IMR-90 (cell line): ENCODE measurements at regions not wholly inside any gene's neighbourhood (a gene's known extent, or its start where the extent isn't known, plus 50 kb on each side); places are given as distances from the start of the nearest gene placed in this dataset.

Source experiments
- ATAC-seq: fragments of 200-7000 bp; cut with Tn5 transposase; 2 replicates; pipeline ENCODE4 v1.9.1; 2020; ENCODE audit warnings: low read depth, mild to moderate bottlenecking, moderate library complexity
- BruUV-seq: library from RNA; stranded (reverse); fragments of 400-500 nt; replicated peaks from 2 replicates; lab custom pipeline; 2021; lab: Mats Ljungman, UMichigan
- CTCF ChIA-PET: fragments of 300-600 bp; formaldehyde crosslinking; extraction: SDS; loops from one replicate; lab custom pipeline; 2021; ENCODE audit warnings: antibody characterized with exemption; lab: Yijun Ruan, JAX
- POLR2A ChIA-PET: fragments of 300-600 bp; sonication (Branson Sonifier 250); formaldehyde crosslinking; loops from one replicate; lab custom pipeline; 2022; ENCODE audit warnings: antibody characterized with exemption; ENCODE audit not compliant: unreplicated experiment; lab: Charles Lee
- DNase-seq: peaks from one replicate; pipeline ENCODE4 v3.0.0; 2013
- H2AFZ ChIP-seq: replicated peaks from 2 replicates; pipeline ENCODE3; 2013; ENCODE audit warnings: low read length, mild to moderate bottlenecking; ENCODE audit not compliant: poor library complexity
- H2AK5ac ChIP-seq: 2 replicates; pipeline ENCODE4 v1.6.1; 2013; ENCODE audit warnings: low read depth, low read length, inconsistent platforms
- H2AK9ac ChIP-seq: replicated peaks from 2 replicates; pipeline ENCODE3; 2013; ENCODE audit warnings: mild to moderate bottlenecking, low read depth, low read length, moderate library complexity; ENCODE audit not compliant: poor library complexity
- H2BK120ac ChIP-seq: 2 replicates; pipeline ENCODE4 v1.6.1; 2013; ENCODE audit warnings: low read depth, low read length, inconsistent platforms
- H2BK15ac ChIP-seq: 3 replicates; pipeline ENCODE4 v1.6.1; 2013; ENCODE audit warnings: low read depth, low read length, inconsistent platforms
- H2BK20ac ChIP-seq: 2 replicates; pipeline ENCODE4 v1.6.1; 2013; ENCODE audit warnings: low read depth, mild to moderate bottlenecking, inconsistent platforms, low read length, moderate library complexity
- H2BK5ac ChIP-seq: 2 replicates; pipeline ENCODE4 v1.6.1; 2013; ENCODE audit warnings: mild to moderate bottlenecking, low read depth, low read length, inconsistent platforms; ENCODE audit not compliant: poor library complexity, severe bottlenecking
- H3K14ac ChIP-seq: replicated peaks from 2 replicates; pipeline ENCODE4 v1.6.1; 2013; ENCODE audit warnings: low read depth, low read length, inconsistent platforms
- H3K18ac ChIP-seq: 2 replicates; pipeline ENCODE4 v1.6.1; 2013; ENCODE audit warnings: low read depth, low read length, control low read depth
- H3K23ac ChIP-seq: 2 replicates; pipeline ENCODE4 v1.6.1; 2013; ENCODE audit warnings: low read depth, low read length, inconsistent platforms
- H3K27ac ChIP-seq: 2 replicates; pipeline ENCODE4 v1.5.1; 2013; ENCODE audit warnings: mild to moderate bottlenecking, control low read depth, low read length; ENCODE audit not compliant: insufficient read depth
- H3K27me3 ChIP-seq: 2 replicates; pipeline ENCODE4 v1.6.1; 2013; ENCODE audit warnings: low read length; ENCODE audit not compliant: control insufficient read depth, insufficient read depth
- H3K36me3 ChIP-seq: 2 replicates; pipeline ENCODE4 v1.6.1; 2013; ENCODE audit warnings: low read length, mixed read lengths; ENCODE audit not compliant: control insufficient read depth, insufficient read depth
- H3K4ac ChIP-seq: 2 replicates; pipeline ENCODE4 v1.6.1; 2013; ENCODE audit warnings: low read depth, low read length, inconsistent platforms
- H3K4me1 ChIP-seq: 2 replicates; pipeline ENCODE4 v1.6.1; 2013; ENCODE audit warnings: low read length, mixed read lengths; ENCODE audit not compliant: control insufficient read depth, insufficient read depth
- H3K4me2 ChIP-seq: 2 replicates; pipeline ENCODE4 v1.6.1; 2013; ENCODE audit warnings: low read depth, mild to moderate bottlenecking, control low read depth, low read length, moderate library complexity
- H3K4me3 ChIP-seq: 2 replicates; pipeline ENCODE4 v1.5.1; 2013; ENCODE audit warnings: low read depth, mild to moderate bottlenecking, control low read depth, low read length, moderate library complexity; ENCODE audit not compliant: insufficient read depth
- H3K56ac ChIP-seq: 2 replicates; pipeline ENCODE4 v1.6.1; 2013; ENCODE audit warnings: low read length, inconsistent platforms; ENCODE audit not compliant: insufficient read depth; ENCODE audit errors: extremely low read depth
- H3K79me1 ChIP-seq, 2 experiments: 2 replicates each; pipeline ENCODE4 v1.6.1; 2013; ENCODE audit warnings: low read length in 2 of 2, inconsistent platforms in 1 of 2, low read depth in 1 of 2
- H3K9ac ChIP-seq: 2 replicates; pipeline ENCODE4 v1.6.1; 2013; ENCODE audit warnings: low read depth, low read length, control low read depth
- H3K9me1 ChIP-seq: 2 replicates; pipeline ENCODE4 v1.6.1; 2013; ENCODE audit warnings: low read length, inconsistent platforms; ENCODE audit not compliant: insufficient read depth
- H3K9me3 ChIP-seq: 2 replicates; pipeline ENCODE4 v1.6.1; 2013; ENCODE audit warnings: low read length; ENCODE audit not compliant: control insufficient read depth, insufficient read depth
- H4K20me1 ChIP-seq: 2 replicates; pipeline ENCODE4 v1.6.1; 2013; ENCODE audit warnings: low read length, inconsistent platforms; ENCODE audit not compliant: insufficient read depth
- H4K5ac ChIP-seq: 2 replicates; pipeline ENCODE4 v1.6.1; 2013; ENCODE audit warnings: mild to moderate bottlenecking, low read depth, low read length, control low read depth
- H4K8ac ChIP-seq, 2 experiments: 2 replicates each; pipeline ENCODE4 v1.6.1; 2013; ENCODE audit warnings: low read depth in 2 of 2, low read length in 2 of 2, control low read depth in 1 of 2, inconsistent platforms in 1 of 2
- H4K91ac ChIP-seq: 2 replicates; pipeline ENCODE4 v1.6.1; 2013; ENCODE audit warnings: low read depth, low read length, inconsistent platforms; ENCODE audit not compliant: insufficient read depth
- BHLHE40 ChIP-seq: fragments of 150-350 bp; IDR thresholded peaks from 2 replicates; pipeline ENCODE4 v1.6.1; 2016; ENCODE audit warnings: mild to moderate bottlenecking, low read depth, low read length
- CEBPB ChIP-seq: IDR thresholded peaks from 2 replicates; pipeline ENCODE4 v1.6.1; 2012; ENCODE audit warnings: low read depth, low read length, improper control_type of control experiment
- CHD1 ChIP-seq: IDR thresholded peaks from 2 replicates; pipeline ENCODE4 v1.6.1; 2012; ENCODE audit warnings: low read depth, low read length, improper control_type of control experiment
- FOS ChIP-seq: fragments of 150-350 bp; IDR thresholded peaks from 2 replicates; pipeline ENCODE4 v1.6.1; 2016; ENCODE audit warnings: low read depth, low read length
- MAFK ChIP-seq: IDR thresholded peaks from 2 replicates; pipeline ENCODE4 v1.6.1; 2012; ENCODE audit warnings: low read depth, low read length, improper control_type of control experiment
- MAZ ChIP-seq: IDR thresholded peaks from 2 replicates; pipeline ENCODE4 v1.6.1; 2012; ENCODE audit warnings: low read depth, mild to moderate bottlenecking, low read length, improper control_type of control experiment, moderate library complexity, borderline replicate concordance
- MXI1 ChIP-seq: IDR thresholded peaks from 2 replicates; pipeline ENCODE4 v1.6.1; 2012; ENCODE audit warnings: low read depth, mild to moderate bottlenecking, low read length, moderate library complexity, borderline replicate concordance
- NFE2L2 ChIP-seq: fragments of 150-350 bp; IDR thresholded peaks from 2 replicates; pipeline ENCODE4 v1.6.1; 2016; ENCODE audit warnings: low read depth, mild to moderate bottlenecking, low read length
- POLR2A ChIP-seq: IDR thresholded peaks from 2 replicates; pipeline ENCODE4 v1.6.1; 2012; ENCODE audit warnings: mild to moderate bottlenecking, low read depth, low read length
- RAD21 ChIP-seq: IDR thresholded peaks from 2 replicates; pipeline ENCODE4 v1.6.1; 2012; ENCODE audit warnings: low read length, improper control_type of control experiment
- RCOR1 ChIP-seq: IDR thresholded peaks from 2 replicates; pipeline ENCODE4 v1.6.1; 2012; ENCODE audit warnings: mild to moderate bottlenecking, low read length, improper control_type of control experiment; ENCODE audit not compliant: insufficient replicate concordance
- RFX5 ChIP-seq: IDR thresholded peaks from 2 replicates; pipeline ENCODE4 v1.8.0; 2012; ENCODE audit warnings: low read depth, mild to moderate bottlenecking, low read length, moderate library complexity
- SMC3 ChIP-seq: fragments of 150-350 bp; IDR thresholded peaks from 2 replicates; pipeline ENCODE4 v1.6.1; 2016; ENCODE audit warnings: low read depth, mild to moderate bottlenecking, antibody characterized with exemption, low read length, moderate library complexity
- WGBS, 2 experiments: methylation state at CpG; one replicate each; pipeline versions ENCODE4 v1.1.5 to v1.1.7; 2013; ENCODE audit warnings: missing lambda C conversion rate in 2 of 2; ENCODE audit not compliant: insufficient read length in 1 of 2; ENCODE audit errors: extremely low coverage in 2 of 2; 5-methylcytosine and 5-hydroxymethylcytosine counted together
- dilution Hi-C: fragments of 300-500 bp; cut with HindIII; formaldehyde crosslinking; loops from one replicate; pipeline ENCODE4 v1.14.3; 2018; ENCODE audit warnings: low sequenced_read_pairs; ENCODE audit not compliant: unreplicated experiment
- in situ Hi-C: fragments of 300-500 bp; cut with MboI; formaldehyde crosslinking; loops from 3 replicates; pipeline ENCODE4 v1.14.3; 2019; ENCODE audit warnings: low sequenced_read_pairs, inconsistent platforms, mixed read lengths
- intact Hi-C: fragments of 100-400 bp; cut with micrococcal nuclease; formaldehyde crosslinking; loops from 2 replicates; pipeline ENCODE4 v1.10.0; 2022
- TF ChIP-seq, protein P1 (sequence below): fragments of 150-350 bp; IDR thresholded peaks from 2 replicates; pipeline ENCODE4 v1.6.1; 2017; ENCODE audit warnings: mild to moderate bottlenecking, antibody characterized with exemption, low read length, low read depth
- TF ChIP-seq, protein P2 (sequence below): conservative IDR thresholded peaks from 2 replicates; pipeline ENCODE4 v1.5.1; 2012; ENCODE audit warnings: mild to moderate bottlenecking, low read depth, low read length, improper control_type of control experiment
- TF ChIP-seq, protein P3 (sequence below): fragments of 150-350 bp; IDR thresholded peaks from 2 replicates; pipeline ENCODE4 v1.6.1; 2016; ENCODE audit warnings: low read depth, mild to moderate bottlenecking, low read length, moderate library complexity, borderline replicate concordance

- no peaks in the 10 kb centered on the region for H3K36me3 ChIP-seq
- BruUV-seq: no TSS peak
- no peaks in the 10 kb centered on the region for H3K27me3 ChIP-seq
- no peak overlapping the region for H2BK120ac ChIP-seq
- H2BK20ac ChIP-seq: no peak overlapping the region
- no peaks in the 10 kb centered on the region for H3K9me1 ChIP-seq
- H3K27ac ChIP-seq: no peak overlapping the region
- no peak overlapping the region for H2AK5ac ChIP-seq
- H3K4me3 ChIP-seq: no peak overlapping the region
- ATAC-seq (no peak), DNase-seq (no peak)
- ChIA-PET CTCF (no interaction called here), POLR2A (no interaction called here)
- TF ChIP-seq CEBPB (no peak), RCOR1 (no peak), FOS (no peak), CHD1 (no peak), BHLHE40 (no peak), RFX5 (no peak), RAD21 (no peak), NFE2L2 (no peak), MAZ (no peak), MAFK (no peak), POLR2A (no peak), SMC3 (no peak), MXI1 (no peak)
- TF ChIP-seq, protein P1, sequence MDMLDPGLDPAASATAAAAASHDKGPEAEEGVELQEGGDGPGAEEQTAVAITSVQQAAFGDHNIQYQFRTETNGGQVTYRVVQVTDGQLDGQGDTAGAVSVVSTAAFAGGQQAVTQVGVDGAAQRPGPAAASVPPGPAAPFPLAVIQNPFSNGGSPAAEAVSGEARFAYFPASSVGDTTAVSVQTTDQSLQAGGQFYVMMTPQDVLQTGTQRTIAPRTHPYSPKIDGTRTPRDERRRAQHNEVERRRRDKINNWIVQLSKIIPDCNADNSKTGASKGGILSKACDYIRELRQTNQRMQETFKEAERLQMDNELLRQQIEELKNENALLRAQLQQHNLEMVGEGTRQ: no peak
- TF ChIP-seq, protein P2, sequence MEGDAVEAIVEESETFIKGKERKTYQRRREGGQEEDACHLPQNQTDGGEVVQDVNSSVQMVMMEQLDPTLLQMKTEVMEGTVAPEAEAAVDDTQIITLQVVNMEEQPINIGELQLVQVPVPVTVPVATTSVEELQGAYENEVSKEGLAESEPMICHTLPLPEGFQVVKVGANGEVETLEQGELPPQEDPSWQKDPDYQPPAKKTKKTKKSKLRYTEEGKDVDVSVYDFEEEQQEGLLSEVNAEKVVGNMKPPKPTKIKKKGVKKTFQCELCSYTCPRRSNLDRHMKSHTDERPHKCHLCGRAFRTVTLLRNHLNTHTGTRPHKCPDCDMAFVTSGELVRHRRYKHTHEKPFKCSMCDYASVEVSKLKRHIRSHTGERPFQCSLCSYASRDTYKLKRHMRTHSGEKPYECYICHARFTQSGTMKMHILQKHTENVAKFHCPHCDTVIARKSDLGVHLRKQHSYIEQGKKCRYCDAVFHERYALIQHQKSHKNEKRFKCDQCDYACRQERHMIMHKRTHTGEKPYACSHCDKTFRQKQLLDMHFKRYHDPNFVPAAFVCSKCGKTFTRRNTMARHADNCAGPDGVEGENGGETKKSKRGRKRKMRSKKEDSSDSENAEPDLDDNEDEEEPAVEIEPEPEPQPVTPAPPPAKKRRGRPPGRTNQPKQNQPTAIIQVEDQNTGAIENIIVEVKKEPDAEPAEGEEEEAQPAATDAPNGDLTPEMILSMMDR: no peak
- TF ChIP-seq, protein P3, sequence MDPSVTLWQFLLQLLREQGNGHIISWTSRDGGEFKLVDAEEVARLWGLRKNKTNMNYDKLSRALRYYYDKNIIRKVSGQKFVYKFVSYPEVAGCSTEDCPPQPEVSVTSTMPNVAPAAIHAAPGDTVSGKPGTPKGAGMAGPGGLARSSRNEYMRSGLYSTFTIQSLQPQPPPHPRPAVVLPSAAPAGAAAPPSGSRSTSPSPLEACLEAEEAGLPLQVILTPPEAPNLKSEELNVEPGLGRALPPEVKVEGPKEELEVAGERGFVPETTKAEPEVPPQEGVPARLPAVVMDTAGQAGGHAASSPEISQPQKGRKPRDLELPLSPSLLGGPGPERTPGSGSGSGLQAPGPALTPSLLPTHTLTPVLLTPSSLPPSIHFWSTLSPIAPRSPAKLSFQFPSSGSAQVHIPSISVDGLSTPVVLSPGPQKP: no peak
- no peak overlapping the region for H3K14ac ChIP-seq
- in situ Hi-C loops (no loop called here), dilution Hi-C loops (no loop called here), intact Hi-C loops (no loop called here)
- H2BK5ac ChIP-seq: no peak overlapping the region
- H2AK9ac ChIP-seq: no peak overlapping the region
- no peak overlapping the region for H4K5ac ChIP-seq
- H3K79me1 ChIP-seq: no peaks in the 10 kb centered on the region
- WGBS, 2 experiments: no CpG with 5 or more reads among the region's 6 CpGs
- no peak overlapping the region for H3K4me2 ChIP-seq
- H3K4me1 ChIP-seq: no peaks in the 10 kb centered on the region
- H2BK15ac ChIP-seq: no peak overlapping the region
- no peak overlapping the region for H4K8ac ChIP-seq
- no peak overlapping the region for H3K4ac ChIP-seq
- no peak overlapping the region for H4K91ac ChIP-seq
- no peak overlapping the region for H3K9ac ChIP-seq
- H3K56ac ChIP-seq: no peak overlapping the region
- H4K20me1 ChIP-seq: no peaks in the 10 kb centered on the region
- no peak overlapping the region for H3K18ac ChIP-seq
- no peak overlapping the region for H2AFZ ChIP-seq
- H3K23ac ChIP-seq: no peak overlapping the region
- no peaks in the 10 kb centered on the region for H3K9me3 ChIP-seq
These were observed 357.7 kb downstream of the BUD13 start for GRCh38 chr11:116415095-116415494.
